Liver (tissue), 8 donors: ENCODE measurements at regions not wholly inside any gene's neighbourhood (a gene's known extent, or its start where the extent isn't known, plus 50 kb on each side); places are given as distances from the start of the nearest gene placed in this dataset.

Experiments
- DNase-seq: peaks from one replicate; pipeline ENCODE4 v3.0.0-alpha.2; 2017; ENCODE audit warnings: low spot score
- H3K27ac ChIP-seq, 2 donors: one replicate each; pipeline ENCODE4 v1.7.0; 2013; ENCODE audit warnings: inconsistent platforms in 2 of 2, low read length in 2 of 2, control low read depth in 1 of 2, low read depth in 1 of 2, mild to moderate bottlenecking in 1 of 2
- H3K27me3 ChIP-seq, 4 donors: one replicate each; pipeline versions ENCODE4 v1.6.1 to v1.7.0; 2013; ENCODE audit warnings: low read length in 3 of 4, inconsistent platforms in 1 of 4, mild to moderate bottlenecking in 1 of 4, moderate library complexity in 1 of 4; ENCODE audit not compliant: control insufficient read depth in 4 of 4, insufficient read depth in 4 of 4
- H3K36me3 ChIP-seq, 4 donors: one replicate each; pipeline versions ENCODE4 v1.6.1 to v1.7.0; 2013; ENCODE audit warnings: low read length in 3 of 4, mild to moderate bottlenecking in 3 of 4, low read depth in 1 of 4, moderate library complexity in 1 of 4; ENCODE audit not compliant: control insufficient read depth in 4 of 4, insufficient read depth in 3 of 4
- H3K4me1 ChIP-seq, 4 donors: one replicate each; pipeline versions ENCODE4 v1.6.1 to v1.7.0; 2013; ENCODE audit warnings: low read length in 3 of 4, mild to moderate bottlenecking in 3 of 4, moderate library complexity in 1 of 4; ENCODE audit not compliant: control insufficient read depth in 4 of 4, insufficient read depth in 4 of 4
- H3K4me3 ChIP-seq, 3 donors: one replicate each; pipeline versions ENCODE4 v1.6.1 to v1.7.0; 2013; ENCODE audit warnings: low read length in 3 of 3, control low read depth in 1 of 3, low read depth in 1 of 3, mild to moderate bottlenecking in 1 of 3
- H3K9ac ChIP-seq, 2 donors: one replicate each; pipeline ENCODE4 v1.7.0; 2013; ENCODE audit warnings: low read length in 2 of 2, mild to moderate bottlenecking in 2 of 2, moderate library complexity in 2 of 2, control low read depth in 1 of 2, low read depth in 1 of 2
- H3K9me3 ChIP-seq, 4 donors: one replicate each; pipeline versions ENCODE4 v1.6.1 to v1.7.0; 2013; ENCODE audit warnings: low read length in 3 of 4; ENCODE audit not compliant: control insufficient read depth in 4 of 4
- ATF3 ChIP-seq: IDR thresholded peaks from 2 replicates; pipeline ENCODE4 v1.6.1; 2016; ENCODE audit warnings: antibody characterized with exemption
- EGR1 ChIP-seq, 2 donors: IDR thresholded peaks; 2 replicates each; pipeline ENCODE4 v1.6.1; 2016 to 2018; ENCODE audit warnings: antibody characterized with exemption in 2 of 2, low read depth in 2 of 2
- FOXA1 ChIP-seq: IDR thresholded peaks from 2 replicates; pipeline ENCODE4 v1.6.1; 2016; ENCODE audit warnings: antibody characterized with exemption
- HNF4A ChIP-seq, 2 donors: conservative IDR thresholded peaks; 2 replicates each; pipeline ENCODE4 v1.6.1; 2016; ENCODE audit warnings: antibody characterized with exemption in 2 of 2, mild to moderate bottlenecking in 2 of 2
- HNF4G ChIP-seq: IDR thresholded peaks from 2 replicates; pipeline ENCODE4 v1.6.1; 2016; ENCODE audit warnings: antibody characterized with exemption
- JUND ChIP-seq, 2 donors: IDR thresholded peaks; 2 replicates each; pipeline ENCODE4 v1.6.1; 2016; ENCODE audit warnings: antibody characterized with exemption in 2 of 2
- RAD21 ChIP-seq, 2 donors: IDR thresholded peaks; 2 replicates each; pipeline ENCODE4 v1.6.1; 2016; ENCODE audit warnings: antibody characterized with exemption in 2 of 2, mild to moderate bottlenecking in 2 of 2
- RXRA ChIP-seq, 2 donors: IDR thresholded peaks; 2 replicates each; pipeline ENCODE4 v1.6.1; 2017 to 2018; ENCODE audit warnings: antibody characterized with exemption in 2 of 2, mild to moderate bottlenecking in 1 of 2
- SP1 ChIP-seq: IDR thresholded peaks from 2 replicates; pipeline ENCODE4 v1.6.1; 2018; ENCODE audit warnings: antibody characterized with exemption, mild to moderate bottlenecking
- TAF1 ChIP-seq: conservative IDR thresholded peaks from 2 replicates; pipeline ENCODE4 v1.6.1; 2016; ENCODE audit warnings: antibody characterized with exemption, mild to moderate bottlenecking
- YY1 ChIP-seq: IDR thresholded peaks from 2 replicates; pipeline ENCODE4 v1.6.1; 2016; ENCODE audit warnings: antibody characterized with exemption, mild to moderate bottlenecking
- WGBS: extraction: QIAGEN DNeasy Blood & Tissue Kit; methylation state at CpG from one replicate; pipeline ENCODE4 v1.1.7; 2013; 5-methylcytosine and 5-hydroxymethylcytosine counted together
- TF ChIP-seq, protein P1 (sequence below): fragments of 150-350 bp; IDR thresholded peaks from 2 replicates; pipeline ENCODE4 v1.5.1; 2017; ENCODE audit warnings: improper control_type of control experiment, low read depth, low read length; ENCODE audit not compliant: missing input control
- TF ChIP-seq, protein P2 (sequence below): IDR thresholded peaks from 2 replicates; pipeline ENCODE4 v1.6.1; 2016; ENCODE audit warnings: antibody characterized with exemption, mild to moderate bottlenecking
- TF ChIP-seq, protein P3 (sequence below): IDR thresholded peaks from 2 replicates; pipeline ENCODE4 v1.6.1; 2016; ENCODE audit warnings: antibody characterized with exemption
- donor health status: healthy.
- donor health status: healthy.
- donor health status: healthy.
- donor health status: healthy.
- donor health status: healthy.

DNA sequence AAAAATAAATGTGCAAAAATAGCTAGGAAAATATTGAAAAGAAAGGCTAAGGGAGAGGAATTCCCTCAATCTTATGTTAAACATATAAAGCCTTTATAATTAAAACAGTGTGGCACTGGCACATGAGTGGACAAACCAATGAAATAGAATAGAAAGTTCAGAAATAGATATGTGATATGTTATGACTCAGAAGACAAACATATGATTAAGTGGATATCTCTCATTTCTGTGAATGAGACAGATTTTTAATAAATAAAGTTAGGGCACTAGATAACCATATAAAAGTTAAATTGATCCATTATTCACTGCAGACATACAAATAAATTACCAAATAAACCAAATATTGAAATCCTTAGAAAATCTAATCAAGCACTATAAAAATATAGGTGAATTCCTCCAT, 73.0 kb downstream of the ALG10B start:
- H3K4me3 ChIP-seq, result no peak overlapping the region
- no peaks in the 10 kb centered on the region for H3K27me3 ChIP-seq
- H3K27ac ChIP-seq, result no peak overlapping the region
- H3K4me1 ChIP-seq, result no peaks in the 10 kb centered on the region
- no peaks in the 10 kb centered on the region for H3K36me3 ChIP-seq
- no peaks in the 10 kb centered on the region for H3K9me3 ChIP-seq
- H3K9ac ChIP-seq, result no peak overlapping the region
- no peak for DNase-seq
- TF ChIP-seq HNF4A (conservative IDR thresholded peaks at IDR 0.05) (no peak), RXRA (IDR thresholded peaks at IDR 0.05) (no peak)

DNA sequence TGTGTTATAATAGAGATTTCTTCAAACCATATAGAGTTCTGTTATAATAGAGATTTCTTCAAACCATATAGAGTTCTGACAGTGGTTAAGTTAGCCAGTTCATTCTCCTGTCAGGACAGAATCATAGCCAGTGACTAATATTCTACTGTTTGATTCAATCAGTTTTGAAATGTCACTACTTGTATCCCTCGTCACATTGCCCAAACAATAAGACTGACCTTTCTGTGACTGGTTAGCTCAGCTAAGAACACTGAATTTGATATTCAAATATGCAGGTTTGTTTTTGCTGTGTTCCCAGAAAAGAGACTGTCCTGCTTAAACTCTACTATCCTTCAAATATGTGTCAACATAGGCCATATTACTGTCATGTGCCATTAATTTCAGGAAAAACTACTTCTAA, 74.4 kb downstream of the ALG10B start:
- 62% methylated on average over 1 of the region's 1 CpG for WGBS
- no peak for DNase-seq
- TF ChIP-seq JUND (IDR thresholded peaks at IDR 0.05) (no peak), HNF4A (conservative IDR thresholded peaks at IDR 0.05) (no peak), EGR1 (IDR thresholded peaks at IDR 0.05; ENCODE audit: low read depth in 2 of 2) (no peak), FOXA1 (no peak), HNF4G (no peak)
- TF ChIP-seq, protein P1, sequence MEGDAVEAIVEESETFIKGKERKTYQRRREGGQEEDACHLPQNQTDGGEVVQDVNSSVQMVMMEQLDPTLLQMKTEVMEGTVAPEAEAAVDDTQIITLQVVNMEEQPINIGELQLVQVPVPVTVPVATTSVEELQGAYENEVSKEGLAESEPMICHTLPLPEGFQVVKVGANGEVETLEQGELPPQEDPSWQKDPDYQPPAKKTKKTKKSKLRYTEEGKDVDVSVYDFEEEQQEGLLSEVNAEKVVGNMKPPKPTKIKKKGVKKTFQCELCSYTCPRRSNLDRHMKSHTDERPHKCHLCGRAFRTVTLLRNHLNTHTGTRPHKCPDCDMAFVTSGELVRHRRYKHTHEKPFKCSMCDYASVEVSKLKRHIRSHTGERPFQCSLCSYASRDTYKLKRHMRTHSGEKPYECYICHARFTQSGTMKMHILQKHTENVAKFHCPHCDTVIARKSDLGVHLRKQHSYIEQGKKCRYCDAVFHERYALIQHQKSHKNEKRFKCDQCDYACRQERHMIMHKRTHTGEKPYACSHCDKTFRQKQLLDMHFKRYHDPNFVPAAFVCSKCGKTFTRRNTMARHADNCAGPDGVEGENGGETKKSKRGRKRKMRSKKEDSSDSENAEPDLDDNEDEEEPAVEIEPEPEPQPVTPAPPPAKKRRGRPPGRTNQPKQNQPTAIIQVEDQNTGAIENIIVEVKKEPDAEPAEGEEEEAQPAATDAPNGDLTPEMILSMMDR, result no peak

DNA sequence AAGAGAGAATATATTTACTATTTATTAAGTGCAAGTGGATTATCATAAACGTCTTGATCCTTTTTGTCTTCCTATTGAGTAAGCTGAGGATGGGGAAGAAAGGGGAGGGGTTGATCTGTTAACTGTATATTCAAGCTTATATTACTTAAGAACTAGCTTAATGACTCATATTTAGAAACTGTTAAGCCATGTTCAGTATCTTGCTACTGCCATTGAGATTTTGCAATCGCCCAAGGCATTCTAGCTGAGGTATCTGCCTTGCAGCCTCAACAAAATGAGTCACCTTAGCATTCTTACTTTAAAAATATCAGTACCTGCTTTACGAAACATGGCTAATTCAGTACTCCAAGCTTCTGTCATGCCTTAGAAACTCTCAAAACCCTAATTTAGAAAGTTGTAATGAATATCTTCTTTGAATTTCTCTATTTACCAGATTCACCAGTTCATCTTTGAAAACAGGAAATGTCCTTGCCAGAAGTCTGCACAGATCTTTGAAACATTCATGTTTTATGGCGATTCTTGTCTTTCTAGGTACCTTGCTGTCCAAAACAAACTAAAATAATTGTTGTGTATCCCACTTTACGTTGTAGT, 76.1 kb downstream of the ALG10B start:
- no peak for TF ChIP-seq YY1
- no peak for TF ChIP-seq SP1
- no peak for TF ChIP-seq FOXA1
- H3K4me3 ChIP-seq, result no peak overlapping the region
- H3K4me1 ChIP-seq, result no peaks in the 10 kb centered on the region
- no peaks in the 10 kb centered on the region for H3K27me3 ChIP-seq
- DNase-seq, result no peak
- H3K27ac ChIP-seq, result no peak overlapping the region
- no peaks in the 10 kb centered on the region for H3K36me3 ChIP-seq
- 51% methylated on average over 5 of the region's 5 CpGs for WGBS
- no peak overlapping the region for H3K9ac ChIP-seq
- H3K9me3 ChIP-seq, result peaks cover 0 to 4% (median 0%) of the 10 kb centered on the region in 4 donors

More for the DNA sequence above, 74.4 kb downstream of the ALG10B start:
- H3K4me3 ChIP-seq, result no peak overlapping the region
- H3K27ac ChIP-seq, result no peak overlapping the region
- no peaks in the 10 kb centered on the region for H3K4me1 ChIP-seq
- H3K9me3 ChIP-seq, result no peaks in the 10 kb centered on the region
- no peak overlapping the region for H3K9ac ChIP-seq
- no peaks in the 10 kb centered on the region for H3K27me3 ChIP-seq
- no peaks in the 10 kb centered on the region for H3K36me3 ChIP-seq

DNA sequence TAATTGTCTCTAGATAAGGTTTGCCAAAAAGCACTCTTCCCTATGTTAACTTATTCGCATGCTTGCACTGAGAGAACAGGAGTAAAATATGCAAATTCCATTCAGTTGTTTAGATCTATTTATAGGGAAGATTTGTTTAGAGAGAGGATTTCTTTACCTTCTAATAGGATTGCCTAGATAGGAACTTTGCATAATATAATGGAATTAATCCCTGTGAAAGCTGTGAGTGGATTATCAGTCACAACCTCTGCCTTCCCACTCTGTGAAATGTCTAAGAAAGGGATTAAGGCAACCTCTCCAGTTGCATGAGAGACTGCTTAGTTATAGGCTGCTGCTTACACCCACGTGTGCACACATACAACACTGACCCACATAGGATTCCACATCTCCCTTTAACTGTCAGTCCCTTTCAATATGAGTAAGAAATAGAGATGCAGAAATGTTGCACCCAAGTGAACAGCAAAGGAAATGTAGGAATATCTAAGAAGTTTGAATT, 83.2 kb downstream of the ALG10B start:
- 48% methylated on average over 2 of the region's 2 CpGs for WGBS
- H3K36me3 ChIP-seq, result no peaks in the 10 kb centered on the region
- peaks cover 0 to 4% (median 0%) of the 10 kb centered on the region in 4 donors for H3K9me3 ChIP-seq
- no peak overlapping the region for H3K4me3 ChIP-seq
- H3K4me1 ChIP-seq, result no peaks in the 10 kb centered on the region
- no peaks in the 10 kb centered on the region for H3K27me3 ChIP-seq
- no peak overlapping the region for H3K9ac ChIP-seq
- no peak for DNase-seq
- H3K27ac ChIP-seq, result no peak overlapping the region
- no peak for TF ChIP-seq HNF4A (conservative IDR thresholded peaks at IDR 0.05)
- no peak for TF ChIP-seq TAF1
- TF ChIP-seq EGR1 (IDR thresholded peaks at IDR 0.05; ENCODE audit: low read depth in 2 of 2), result no peak
- no peak for TF ChIP-seq RAD21 (IDR thresholded peaks at IDR 0.05)
- TF ChIP-seq, protein P2, sequence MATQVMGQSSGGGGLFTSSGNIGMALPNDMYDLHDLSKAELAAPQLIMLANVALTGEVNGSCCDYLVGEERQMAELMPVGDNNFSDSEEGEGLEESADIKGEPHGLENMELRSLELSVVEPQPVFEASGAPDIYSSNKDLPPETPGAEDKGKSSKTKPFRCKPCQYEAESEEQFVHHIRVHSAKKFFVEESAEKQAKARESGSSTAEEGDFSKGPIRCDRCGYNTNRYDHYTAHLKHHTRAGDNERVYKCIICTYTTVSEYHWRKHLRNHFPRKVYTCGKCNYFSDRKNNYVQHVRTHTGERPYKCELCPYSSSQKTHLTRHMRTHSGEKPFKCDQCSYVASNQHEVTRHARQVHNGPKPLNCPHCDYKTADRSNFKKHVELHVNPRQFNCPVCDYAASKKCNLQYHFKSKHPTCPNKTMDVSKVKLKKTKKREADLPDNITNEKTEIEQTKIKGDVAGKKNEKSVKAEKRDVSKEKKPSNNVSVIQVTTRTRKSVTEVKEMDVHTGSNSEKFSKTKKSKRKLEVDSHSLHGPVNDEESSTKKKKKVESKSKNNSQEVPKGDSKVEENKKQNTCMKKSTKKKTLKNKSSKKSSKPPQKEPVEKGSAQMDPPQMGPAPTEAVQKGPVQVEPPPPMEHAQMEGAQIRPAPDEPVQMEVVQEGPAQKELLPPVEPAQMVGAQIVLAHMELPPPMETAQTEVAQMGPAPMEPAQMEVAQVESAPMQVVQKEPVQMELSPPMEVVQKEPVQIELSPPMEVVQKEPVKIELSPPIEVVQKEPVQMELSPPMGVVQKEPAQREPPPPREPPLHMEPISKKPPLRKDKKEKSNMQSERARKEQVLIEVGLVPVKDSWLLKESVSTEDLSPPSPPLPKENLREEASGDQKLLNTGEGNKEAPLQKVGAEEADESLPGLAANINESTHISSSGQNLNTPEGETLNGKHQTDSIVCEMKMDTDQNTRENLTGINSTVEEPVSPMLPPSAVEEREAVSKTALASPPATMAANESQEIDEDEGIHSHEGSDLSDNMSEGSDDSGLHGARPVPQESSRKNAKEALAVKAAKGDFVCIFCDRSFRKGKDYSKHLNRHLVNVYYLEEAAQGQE, result no peak
- TF ChIP-seq, protein P3, sequence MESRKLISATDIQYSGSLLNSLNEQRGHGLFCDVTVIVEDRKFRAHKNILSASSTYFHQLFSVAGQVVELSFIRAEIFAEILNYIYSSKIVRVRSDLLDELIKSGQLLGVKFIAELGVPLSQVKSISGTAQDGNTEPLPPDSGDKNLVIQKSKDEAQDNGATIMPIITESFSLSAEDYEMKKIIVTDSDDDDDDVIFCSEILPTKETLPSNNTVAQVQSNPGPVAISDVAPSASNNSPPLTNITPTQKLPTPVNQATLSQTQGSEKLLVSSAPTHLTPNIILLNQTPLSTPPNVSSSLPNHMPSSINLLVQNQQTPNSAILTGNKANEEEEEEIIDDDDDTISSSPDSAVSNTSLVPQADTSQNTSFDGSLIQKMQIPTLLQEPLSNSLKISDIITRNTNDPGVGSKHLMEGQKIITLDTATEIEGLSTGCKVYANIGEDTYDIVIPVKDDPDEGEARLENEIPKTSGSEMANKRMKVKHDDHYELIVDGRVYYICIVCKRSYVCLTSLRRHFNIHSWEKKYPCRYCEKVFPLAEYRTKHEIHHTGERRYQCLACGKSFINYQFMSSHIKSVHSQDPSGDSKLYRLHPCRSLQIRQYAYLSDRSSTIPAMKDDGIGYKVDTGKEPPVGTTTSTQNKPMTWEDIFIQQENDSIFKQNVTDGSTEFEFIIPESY, result no peak
- TF ChIP-seq HNF4G, result no peak
- no peak for TF ChIP-seq YY1
- TF ChIP-seq ATF3, result no peak
